Activated T-helper 9 cell treated with anti-CD3 and anti-CD28 coated beads, Interleukin-2, amount 50 U/mL, for 16 hours (primary cell): ENCODE measurements at regions not wholly inside any gene's neighbourhood (a gene's known extent, or its start where the extent isn't known, plus 50 kb on each side); places are given as distances from the start of the nearest gene placed in this dataset.

Experiments
- DNase-seq: peaks from one replicate; pipeline ENCODE4 v3.0.0-alpha.2; 2020; ENCODE audit warnings: low read depth

GRCh38 chr21:18191139-18191538 is 53.5 kb upstream of the CHODL start:
- no peak for DNase-seq

GRCh38 chr21:18178509-18178908 is 66.1 kb upstream of the CHODL start:
- DNase-seq = no peak

DNA sequence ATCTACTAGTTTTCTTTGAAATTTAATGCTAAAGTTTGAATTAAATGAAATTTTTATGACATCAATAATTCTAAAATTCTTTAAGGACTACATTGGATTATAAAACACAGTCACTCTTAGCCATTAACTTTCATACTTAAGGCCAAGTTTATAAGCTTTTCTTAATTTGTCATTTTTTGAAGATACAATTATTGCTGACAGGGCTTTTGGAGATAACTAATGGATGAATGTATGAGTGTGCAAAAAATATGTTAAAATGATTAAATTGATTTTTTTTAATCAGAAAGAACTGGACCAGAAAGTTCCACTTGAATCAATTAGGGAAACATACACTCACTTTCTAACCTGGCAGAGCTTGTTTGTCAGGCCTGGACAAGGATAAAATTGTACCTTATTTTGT is 70.3 kb upstream of the CHODL start:
- DNase-seq = no peak

- no peak for DNase-seq
Measured at GRCh38 chr21:18170829-18171228, 73.8 kb upstream of the CHODL start.

- no peak for DNase-seq
Measured at GRCh38 chr21:18170221-18170620, 74.4 kb upstream of the CHODL start.

DNA sequence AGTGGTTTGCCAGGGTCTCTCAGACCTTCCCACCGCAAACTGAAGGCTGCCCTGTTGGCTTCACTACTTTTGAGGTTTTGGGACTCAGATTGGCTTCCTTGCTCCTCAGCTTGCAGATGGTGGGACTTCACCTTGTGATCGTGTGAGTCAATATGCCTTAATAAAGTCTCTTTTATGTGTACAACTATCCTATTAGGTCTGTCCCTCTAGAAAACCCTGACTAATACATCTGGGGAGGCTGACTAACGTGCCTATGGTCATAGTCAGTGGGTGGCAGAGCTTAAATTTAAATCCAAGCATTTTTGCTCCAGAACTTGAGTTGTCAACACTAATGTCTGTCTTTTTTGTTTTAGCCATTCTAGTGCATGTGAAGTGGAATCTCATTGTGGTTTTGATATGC is 76.5 kb upstream of the CHODL start:
- no peak for DNase-seq

GRCh38 chr21:18164933-18165332 is 79.7 kb upstream of the CHODL start:
- DNase-seq = no peak

- no peak for DNase-seq
Measured at GRCh38 chr21:18164483-18164882, 80.2 kb upstream of the CHODL start.

DNA sequence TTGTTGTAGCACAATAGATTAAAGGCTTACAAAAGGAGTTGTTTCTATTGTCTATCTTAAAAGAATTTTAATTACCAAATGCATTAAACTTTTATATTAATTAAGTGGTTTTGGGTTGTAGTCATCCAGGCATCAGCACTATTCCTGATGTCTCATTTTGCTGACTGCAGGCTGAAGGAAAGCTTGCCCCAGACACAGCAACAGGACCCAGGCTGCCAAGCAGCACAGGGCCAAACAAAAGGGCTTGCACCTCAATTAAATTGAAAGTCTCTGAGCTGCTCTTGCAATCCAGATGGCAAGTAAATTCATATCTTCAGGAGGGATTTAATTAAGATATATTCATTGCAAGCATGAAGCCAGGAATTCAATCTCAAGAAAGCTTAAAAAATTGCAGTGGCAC is 80.7 kb upstream of the CHODL start:
- no peak for DNase-seq

DNA sequence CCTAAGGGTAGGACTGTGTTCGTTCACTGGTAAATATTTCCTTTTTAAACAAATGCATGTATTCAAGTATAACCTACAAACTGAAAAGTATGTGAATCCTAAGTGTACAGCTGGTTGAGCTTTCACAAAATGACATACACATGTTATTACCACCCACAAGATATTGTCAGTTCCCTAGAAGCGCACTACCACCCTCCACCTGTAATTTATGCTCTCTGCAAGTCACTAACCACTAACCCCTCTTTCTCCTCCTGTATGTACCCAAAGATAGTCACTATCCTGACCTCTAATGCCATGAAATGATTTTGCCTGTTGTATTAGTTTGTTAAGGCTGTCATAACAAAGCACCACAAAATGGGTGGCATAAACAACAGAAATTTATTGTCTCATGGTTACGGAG is 82.8 kb upstream of the CHODL start:
- DNase-seq = no peak

DNA sequence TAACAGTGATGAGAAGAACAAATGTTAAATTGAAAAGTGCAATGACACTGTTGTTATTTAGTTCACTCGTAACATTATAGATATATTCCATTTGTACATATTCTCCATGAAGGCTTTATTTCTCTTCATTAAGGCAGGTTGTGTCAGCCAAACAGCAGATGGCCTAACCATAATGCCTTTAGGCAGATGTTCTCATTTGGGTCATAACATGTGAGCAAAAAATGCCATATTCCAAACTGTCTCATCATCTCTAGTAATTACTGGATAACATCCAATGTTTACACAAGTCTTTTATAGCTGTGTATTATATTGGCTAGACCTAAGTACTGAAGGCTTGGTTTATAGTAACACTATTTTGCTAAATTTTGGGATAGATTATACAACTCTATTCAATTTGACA is 87.2 kb upstream of the CHODL start:
- no peak for DNase-seq

DNA sequence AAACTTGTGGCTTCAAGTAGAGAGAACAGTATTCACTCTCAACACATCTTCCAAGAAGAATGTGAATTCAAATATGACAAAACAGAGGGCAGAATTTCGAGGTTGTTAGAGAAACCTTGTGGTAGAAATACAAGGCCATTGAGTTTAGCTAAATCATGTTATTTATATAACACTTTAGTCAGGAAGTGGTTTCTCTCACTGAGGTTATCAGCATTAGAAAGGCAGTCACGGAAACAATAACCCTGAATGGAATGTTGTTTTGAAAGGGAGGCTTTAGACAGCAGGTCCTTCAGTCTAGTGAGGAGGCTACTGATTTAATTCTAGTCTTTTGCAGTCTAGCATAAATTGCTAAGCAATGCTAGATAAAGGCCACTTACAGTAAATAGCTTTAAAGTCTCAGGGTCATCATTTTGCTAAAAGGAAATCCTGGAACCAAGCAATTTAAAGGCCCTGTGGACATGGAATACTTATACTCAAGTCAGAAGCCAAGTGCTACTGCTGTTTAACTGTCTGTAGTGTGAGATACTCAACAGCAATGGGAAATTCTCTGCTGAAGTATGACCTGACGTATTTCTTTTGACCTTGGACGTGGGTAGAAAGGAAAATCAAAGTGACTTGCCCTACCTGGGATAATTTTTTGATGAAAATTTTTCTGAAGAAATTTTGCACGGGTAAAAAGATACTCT is 89.0 kb upstream of the CHODL start:
- DNase-seq = no peak

DNA sequence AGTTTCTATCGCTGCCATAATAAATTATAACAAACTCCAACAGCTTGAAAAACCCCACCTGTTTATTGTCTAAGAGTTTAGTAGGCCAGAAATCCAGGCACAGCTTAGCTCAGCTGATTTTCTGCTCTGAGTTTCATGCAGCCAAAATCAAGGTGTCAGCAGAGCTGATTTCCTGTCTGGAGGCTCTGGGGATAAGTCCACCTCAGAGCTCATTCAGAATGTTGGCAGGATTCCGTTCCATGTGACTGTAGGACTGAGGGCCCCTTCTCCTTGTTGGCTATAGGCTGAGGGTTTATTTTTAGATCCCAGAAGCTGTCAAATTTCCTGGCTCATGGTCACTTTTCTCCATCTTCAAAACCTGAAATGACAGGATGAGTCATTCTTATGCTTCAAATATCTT is 91.6 kb upstream of the CHODL start:
- no peak for DNase-seq

DNA sequence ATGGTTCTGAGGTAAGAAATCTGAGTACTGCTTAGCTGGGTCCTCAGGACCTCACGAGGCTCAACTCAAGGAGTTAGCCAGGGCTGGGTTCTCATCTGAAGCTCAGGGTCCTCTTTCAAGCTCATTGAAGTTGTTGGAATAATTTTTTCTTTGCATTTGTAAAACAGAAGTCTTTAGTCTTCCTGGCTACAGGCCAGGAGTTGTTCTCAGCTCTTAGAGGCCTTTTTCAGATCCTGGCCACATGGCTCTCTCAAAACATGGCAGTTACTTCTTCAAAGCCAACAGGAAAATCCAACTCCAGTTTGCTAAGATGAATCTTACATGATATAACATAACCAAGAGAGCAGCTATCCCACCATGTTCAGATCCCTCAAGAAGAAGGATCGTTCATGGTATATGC is 92.3 kb upstream of the CHODL start:
- DNase-seq = no peak

GRCh38 chr21:18151046-18151445 is 93.6 kb upstream of the CHODL start:
- no peak for DNase-seq

DNA sequence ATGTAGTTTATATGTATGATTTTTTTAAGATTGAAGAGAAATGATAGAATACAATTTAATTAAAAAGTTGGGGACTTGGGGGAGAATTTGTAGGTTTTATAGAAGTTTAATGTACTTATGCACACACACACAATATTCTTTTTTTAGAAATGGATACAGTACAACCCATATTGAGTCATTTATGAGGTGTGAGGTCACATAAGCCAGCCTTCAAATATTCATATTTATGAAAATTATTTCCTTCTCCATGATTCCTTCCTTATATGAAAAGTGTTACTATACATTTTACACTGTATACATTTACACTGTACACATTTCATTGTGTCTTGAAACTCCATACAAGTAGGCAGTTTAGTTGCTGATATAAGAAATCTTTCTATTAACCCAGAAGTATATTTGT is 96.2 kb upstream of the CHODL start:
- no peak for DNase-seq

GRCh38 chr21:18147678-18148077 is 97.0 kb upstream of the CHODL start:
- DNase-seq = no peak

GRCh38 chr21:18146820-18147219 is 97.8 kb upstream of the CHODL start:
- no peak for DNase-seq

- DNase-seq = no peak
Measured at GRCh38 chr21:18144339-18144738, 100.3 kb upstream of the CHODL start.

DNA sequence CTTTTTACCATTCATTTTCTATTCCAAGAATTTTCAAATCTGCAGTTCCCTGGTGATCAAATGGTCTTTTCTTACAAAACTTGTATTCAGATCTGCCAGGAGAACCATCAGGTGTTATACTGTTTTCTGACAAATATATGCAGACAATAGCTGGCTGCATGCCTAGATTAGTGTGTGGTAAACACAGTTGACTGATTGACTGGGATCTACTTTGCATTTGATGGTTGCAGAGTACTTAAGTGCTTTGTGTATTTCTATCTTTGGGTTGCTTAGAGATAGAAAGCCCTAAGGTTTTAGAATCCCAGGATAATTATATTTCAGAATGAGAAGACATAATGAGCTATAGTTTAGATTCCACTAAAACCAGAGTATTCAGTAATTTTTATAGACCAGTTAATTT is 102.0 kb upstream of the CHODL start:
- no peak for DNase-seq

DNA sequence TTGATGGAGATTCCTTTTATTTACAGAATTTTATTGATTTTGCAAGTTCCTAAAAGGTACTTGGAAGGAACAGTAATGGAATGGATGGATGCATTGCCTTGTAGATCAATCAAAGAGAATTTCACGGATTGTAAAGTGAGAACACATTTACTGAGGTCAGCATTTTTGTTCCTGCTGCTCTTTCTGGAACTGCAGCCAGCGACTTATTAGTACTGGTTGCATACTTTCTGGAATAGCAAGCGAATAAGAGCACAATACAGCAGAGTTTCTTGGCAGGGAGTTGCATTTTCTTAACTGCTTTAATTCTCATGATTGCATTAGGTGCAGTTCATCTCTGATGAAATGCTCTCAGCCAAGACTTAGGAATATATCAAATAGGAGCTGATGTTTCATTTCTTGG is 106.1 kb upstream of the CHODL start:
- DNase-seq = no peak

DNA sequence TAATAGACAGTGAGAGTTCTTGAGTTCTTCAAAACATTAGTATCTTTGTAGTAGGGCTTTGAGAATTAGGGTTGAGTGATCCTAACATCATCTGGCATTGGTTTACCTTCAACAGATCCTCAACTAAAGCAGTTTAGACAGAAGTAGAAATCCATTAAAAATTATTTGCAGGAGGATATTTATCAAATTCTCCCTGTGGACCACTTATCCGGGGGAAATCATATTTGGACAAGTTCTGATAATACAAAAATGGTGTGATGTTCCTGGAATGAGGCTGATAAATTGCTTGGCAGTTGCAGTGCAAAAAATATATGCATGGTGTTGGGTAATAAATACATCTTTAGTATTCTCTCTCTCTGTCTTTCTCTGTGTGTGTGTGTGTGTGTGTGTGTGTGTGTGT is 115.1 kb upstream of the CHODL start:
- DNase-seq = no peak

DNA sequence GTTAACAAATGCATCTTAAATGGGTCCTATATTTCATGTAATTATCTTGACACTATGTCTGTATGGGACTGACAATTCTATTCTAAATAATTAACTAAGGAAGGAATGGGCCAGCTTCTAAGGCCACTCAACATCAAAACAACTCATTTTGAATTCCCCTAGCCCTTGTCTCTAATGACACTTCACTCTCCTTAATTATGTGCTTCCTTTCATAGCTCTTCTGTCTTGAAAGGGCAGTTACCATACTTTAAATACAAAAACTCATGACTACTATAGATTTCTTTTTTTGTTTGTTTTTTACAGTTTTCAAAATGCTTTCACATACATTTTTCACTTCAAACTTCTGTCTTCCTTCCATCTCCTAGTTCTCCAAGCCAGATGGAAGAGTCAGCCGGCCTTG is 126.1 kb upstream of the CHODL start:
- no peak for DNase-seq

GRCh38 chr21:18117176-18117575 is 127.5 kb upstream of the CHODL start:
- DNase-seq = no peak

- no peak for DNase-seq
Measured at GRCh38 chr21:18114810-18115209, 129.8 kb upstream of the CHODL start.
